Upper lobe of left lung (tissue), 4 donors: ENCODE measurements at regions not wholly inside any gene's neighbourhood (a gene's known extent, or its start where the extent isn't known, plus 50 kb on each side); places are given as distances from the start of the nearest gene placed in this dataset.

Source experiments
- EP300 ChIP-seq, 4 donors: sonication (generic); formaldehyde crosslinking; IDR thresholded peaks; one replicate each; pipeline ENCODE4 v1.5.1; 2017; ENCODE audit warnings: antibody characterized with exemption in 4 of 4, control low read depth in 2 of 4
- TF ChIP-seq, protein P1 (sequence below), 6 experiments: fragments of 450-650 bp in 4 of 6; fragments of 200-600 bp in 2 of 6; sonication (generic) in 2 of 6; IDR thresholded peaks; one replicate each; pipeline ENCODE4 v1.5.1; 2016 to 2019; ENCODE audit warnings: antibody characterized with exemption in 6 of 6

DNA sequence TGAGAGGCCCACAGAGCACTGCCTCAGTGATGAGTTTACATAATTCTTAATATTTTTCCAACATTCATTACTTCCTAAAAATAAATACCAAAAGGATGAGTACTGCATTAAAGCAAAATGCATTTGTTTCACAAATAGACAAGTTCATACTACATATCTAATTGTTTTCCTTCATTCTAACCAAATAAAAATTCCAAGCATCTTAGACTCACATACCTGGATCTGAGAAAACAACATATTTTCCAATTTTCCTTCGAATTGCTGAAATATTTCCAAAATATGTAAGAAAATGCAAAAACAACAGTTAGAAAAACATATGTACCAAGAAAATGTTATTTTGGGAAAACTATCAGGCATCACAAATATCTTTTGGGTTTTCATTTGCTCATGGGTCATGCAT lies 127.9 kb upstream of the CEP126 start:
- no peak for TF ChIP-seq EP300 (IDR thresholded peaks at IDR 0.05)
- TF ChIP-seq, protein P1, sequence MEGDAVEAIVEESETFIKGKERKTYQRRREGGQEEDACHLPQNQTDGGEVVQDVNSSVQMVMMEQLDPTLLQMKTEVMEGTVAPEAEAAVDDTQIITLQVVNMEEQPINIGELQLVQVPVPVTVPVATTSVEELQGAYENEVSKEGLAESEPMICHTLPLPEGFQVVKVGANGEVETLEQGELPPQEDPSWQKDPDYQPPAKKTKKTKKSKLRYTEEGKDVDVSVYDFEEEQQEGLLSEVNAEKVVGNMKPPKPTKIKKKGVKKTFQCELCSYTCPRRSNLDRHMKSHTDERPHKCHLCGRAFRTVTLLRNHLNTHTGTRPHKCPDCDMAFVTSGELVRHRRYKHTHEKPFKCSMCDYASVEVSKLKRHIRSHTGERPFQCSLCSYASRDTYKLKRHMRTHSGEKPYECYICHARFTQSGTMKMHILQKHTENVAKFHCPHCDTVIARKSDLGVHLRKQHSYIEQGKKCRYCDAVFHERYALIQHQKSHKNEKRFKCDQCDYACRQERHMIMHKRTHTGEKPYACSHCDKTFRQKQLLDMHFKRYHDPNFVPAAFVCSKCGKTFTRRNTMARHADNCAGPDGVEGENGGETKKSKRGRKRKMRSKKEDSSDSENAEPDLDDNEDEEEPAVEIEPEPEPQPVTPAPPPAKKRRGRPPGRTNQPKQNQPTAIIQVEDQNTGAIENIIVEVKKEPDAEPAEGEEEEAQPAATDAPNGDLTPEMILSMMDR (IDR thresholded peaks at IDR 0.05) = no peak
